ENCODE measurements at regions not wholly inside any gene's neighbourhood (a gene's known extent, or its start where the extent isn't known, plus 50 kb on each side); places are given as distances from the start of the nearest gene placed in this dataset.
"Not testable (repeated sequence)": the region's sequence is repeated elsewhere in the genome, so short reads cannot be mapped to it uniquely, and the experiment has no call there.

DNA sequence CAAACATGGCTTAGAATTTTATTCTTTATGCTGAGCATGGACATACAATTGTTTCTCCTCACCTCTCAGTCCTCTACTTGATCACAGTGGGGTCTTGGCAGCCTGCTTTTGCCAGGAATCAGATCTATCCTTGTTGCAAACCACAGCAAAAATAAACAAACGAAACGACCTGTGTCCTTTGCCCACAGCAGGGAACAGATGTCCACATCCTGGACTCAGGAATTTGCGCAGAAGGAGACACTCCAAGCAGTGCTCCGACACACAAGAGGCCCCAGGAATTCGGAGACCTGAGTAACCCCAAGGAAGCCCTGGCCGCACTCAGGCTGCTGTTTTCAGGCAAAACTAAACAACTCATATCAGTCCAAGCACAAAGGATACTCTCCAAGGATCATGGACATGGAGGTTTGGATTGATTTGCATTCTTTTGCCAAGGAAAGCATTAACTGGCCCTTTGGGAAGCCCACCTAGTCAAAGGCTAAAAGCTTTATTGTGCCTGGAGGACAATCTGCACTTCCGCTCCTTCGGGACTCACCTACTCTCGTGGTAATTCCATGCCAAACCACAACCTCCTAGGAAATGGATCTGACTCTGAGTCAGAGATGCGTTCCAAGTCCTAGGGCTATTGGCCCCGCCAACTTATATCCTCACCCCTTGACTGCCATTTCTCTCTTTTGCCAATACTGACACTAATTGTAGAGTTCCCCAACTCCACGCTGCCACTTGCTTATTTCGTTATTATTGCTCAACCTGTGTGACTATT is 271.1 kb upstream of the CDH11 start:
- no peak for DNase-seq (ENCODE audit: low read depth, low spot score)

DNA sequence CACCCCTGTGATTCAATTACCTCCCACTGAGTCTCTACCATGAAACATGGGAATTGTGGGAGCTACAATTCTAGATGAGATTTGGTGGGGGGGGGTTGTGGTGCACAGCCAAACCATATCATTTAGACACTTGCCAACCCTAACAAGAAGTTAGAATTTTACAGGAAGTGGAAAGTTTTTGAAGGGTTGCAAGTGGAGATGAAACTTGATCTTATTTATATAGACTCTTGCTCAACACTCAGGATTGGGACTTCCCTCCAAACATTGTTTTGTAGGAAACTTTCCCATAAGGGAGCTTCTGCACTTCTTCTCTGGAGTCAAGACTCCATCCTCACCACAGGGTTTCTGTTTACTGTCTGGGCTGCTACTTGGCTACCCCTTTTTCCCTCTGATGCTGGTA is 266.7 kb upstream of the CDH11 start:
- DNase-seq (ENCODE audit: low read depth, low spot score): no peak

- DNase-seq (ENCODE audit: low read depth, low spot score): no peak
These were observed 264.8 kb upstream of the CDH11 start for GRCh38 chr16:65386672-65387071.

- DNase-seq (ENCODE audit: low read depth, low spot score): no peak
These were observed 262.6 kb upstream of the CDH11 start for GRCh38 chr16:65384441-65384840.

DNA sequence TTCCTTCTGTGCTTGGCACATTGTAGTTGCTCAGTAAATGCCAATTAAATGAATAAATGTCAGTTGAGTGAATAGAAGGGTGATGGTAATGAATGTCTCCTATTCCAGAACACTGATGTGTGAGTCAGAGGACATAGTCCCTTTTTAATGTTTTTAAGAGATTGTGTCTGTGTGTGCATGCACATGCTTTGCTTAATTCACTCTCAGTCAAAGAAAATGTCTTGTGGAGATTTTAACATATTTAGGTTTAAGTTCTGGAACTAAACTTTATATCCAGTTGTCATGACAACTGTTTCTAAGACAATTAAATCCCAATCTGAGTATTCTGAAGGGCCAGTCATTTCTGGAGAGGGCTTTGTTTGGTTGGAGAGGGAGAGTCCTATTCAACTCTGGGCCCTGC is 255.3 kb upstream of the CDH11 start:
- no peak for DNase-seq (ENCODE audit: low read depth, low spot score)

DNA sequence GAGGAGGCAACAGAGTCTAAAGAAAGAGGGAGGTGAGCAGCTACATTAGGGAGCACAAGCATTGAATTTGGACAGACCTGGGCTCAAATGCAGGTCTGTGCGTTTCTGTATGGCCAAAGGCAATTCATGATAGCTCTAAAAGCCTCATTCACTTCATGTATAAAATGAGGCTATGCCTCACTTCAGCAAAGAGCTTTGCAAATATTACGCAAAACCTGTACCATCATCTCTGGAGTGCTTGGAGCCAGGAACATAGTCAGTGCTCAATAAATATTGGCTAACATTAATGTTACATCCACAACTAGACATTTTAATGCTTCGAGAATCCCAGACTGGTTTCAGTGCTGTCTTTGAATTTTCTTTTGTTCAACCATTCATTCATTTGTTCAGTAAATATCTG is 254.7 kb upstream of the CDH11 start:
- DNase-seq (ENCODE audit: low read depth, low spot score): no peak

DNA sequence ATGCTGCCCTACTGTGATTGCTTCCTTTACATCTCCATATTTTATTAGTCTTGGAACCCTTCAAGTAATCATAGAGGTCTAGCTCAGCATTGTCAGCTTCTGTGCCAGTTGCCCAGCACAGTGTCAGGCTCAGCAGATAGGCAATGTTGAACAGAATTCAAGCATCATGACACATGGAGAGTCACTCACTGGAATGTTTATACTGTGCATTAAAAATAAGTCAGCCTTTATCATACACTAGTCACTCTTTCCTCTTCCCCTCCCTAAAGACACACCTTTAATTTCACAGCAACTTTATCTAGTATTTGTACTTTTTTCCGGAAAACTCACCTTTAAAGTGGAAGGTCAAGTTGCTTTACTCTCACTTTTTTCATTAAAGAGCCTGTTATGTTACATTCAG is 253.8 kb upstream of the CDH11 start:
- DNase-seq (ENCODE audit: low read depth, low spot score): no peak

GRCh38 chr16:65373097-65373496 is 251.2 kb upstream of the CDH11 start:
- no peak for DNase-seq (ENCODE audit: low read depth, low spot score)

DNA sequence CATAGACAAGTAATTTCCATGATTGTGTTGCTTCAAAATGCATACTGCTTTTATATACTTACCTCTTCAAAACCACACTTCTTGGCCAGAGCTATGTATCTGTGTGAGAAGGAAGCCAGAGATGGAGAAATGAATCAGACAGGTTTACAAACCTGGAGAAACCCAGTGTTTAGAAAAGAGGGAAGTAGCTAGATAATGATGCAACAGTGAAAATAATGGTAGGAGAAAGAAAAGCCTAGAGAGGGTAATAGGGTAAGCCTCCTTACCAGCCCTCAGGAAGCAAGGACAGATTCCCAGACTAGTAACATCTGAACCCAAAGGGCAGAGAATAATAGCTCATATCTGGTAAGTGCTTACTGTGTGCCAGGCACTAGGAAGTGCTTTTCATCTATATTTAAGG is 250.3 kb upstream of the CDH11 start:
- DNase-seq (ENCODE audit: low read depth, low spot score): no peak

- no peak for DNase-seq (ENCODE audit: low read depth, low spot score)
These were observed 244.2 kb upstream of the CDH11 start for GRCh38 chr16:65365732-65366715.

- not testable (repeated sequence) for DNase-seq (ENCODE audit: low read depth, low spot score)
These were observed 234.9 kb upstream of the CDH11 start for GRCh38 chr16:65356721-65357120.

GRCh38 chr16:65355706-65356105 is 233.8 kb upstream of the CDH11 start:
- no peak for DNase-seq (ENCODE audit: low read depth, low spot score)

DNA sequence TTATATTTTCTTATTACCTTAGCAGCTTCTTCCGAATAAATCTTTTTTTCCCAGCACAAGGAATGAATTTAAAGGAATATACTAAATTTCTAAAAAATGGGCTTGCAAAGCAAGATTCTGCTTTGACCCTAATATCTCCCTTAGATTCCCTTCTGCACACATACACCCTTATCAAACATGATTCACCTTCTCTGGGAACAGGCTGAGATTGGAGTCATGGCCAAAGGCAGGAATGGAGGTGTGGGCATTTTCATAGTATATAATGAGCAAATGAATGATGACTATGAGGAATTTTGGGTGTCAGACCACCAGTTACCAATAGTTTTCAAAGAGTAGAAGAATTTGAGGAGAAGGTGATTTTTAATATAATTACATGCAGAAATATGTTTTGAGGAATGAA is 231.3 kb upstream of the CDH11 start:
- no peak for DNase-seq (ENCODE audit: low read depth, low spot score)

GRCh38 chr16:65349626-65350025 is 227.8 kb upstream of the CDH11 start:
- DNase-seq (ENCODE audit: low read depth, low spot score): no peak

- no peak for DNase-seq (ENCODE audit: low read depth, low spot score)
These were observed 221.7 kb upstream of the CDH11 start for GRCh38 chr16:65343556-65343955.

DNA sequence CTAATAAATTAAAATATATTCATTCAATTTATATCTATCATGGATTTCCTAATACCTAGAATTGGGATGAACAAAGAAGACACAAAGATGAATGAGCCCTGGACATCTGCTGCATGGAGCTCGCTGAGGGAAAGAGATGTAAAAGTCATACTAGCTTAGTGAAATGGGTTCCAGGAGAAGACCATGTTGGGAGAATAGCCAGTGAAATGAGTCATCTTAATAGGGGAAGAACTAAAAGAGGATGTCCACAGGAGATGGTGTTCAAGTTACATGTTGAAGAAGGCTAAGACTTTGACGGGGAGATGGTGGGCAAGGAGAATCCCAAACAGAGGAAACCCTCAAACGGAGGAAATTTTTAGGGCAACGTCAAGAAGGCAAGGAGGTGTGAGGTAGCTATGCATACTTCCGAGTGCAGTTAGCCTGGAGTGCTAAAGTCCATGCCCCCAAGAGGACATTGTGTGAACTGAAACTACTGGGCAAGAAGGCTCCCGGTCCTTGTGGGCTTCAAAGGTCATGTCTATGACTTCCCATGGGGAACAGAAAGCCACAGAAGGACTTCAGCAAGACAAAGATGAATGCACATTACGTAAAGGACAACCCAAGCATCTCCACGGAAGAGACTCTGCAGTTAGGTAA is 220.5 kb upstream of the CDH11 start:
- DNase-seq (ENCODE audit: low read depth, low spot score): no peak

- no peak for DNase-seq (ENCODE audit: low read depth, low spot score)
These were observed 217.2 kb upstream of the CDH11 start for GRCh38 chr16:65339062-65339461.

DNA sequence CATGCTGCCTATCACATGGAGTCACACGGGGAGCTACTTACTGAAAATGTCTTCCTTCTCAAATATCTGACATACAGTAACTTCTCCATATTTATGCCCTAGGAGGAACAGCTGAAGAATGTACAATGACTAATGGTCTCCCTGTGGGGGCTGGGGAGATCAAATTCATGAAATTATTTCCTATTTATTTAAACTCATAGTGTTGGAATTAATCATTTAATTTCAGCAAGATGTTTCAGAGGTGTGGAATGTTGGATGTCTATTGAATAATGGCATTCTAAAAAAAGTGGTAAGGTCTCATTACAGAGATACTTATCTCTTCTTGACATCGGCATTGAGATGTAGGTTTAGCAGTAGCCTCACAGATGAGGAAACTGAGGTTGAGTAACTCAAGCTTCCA is 214.3 kb upstream of the CDH11 start:
- DNase-seq (ENCODE audit: low read depth, low spot score): no peak

DNA sequence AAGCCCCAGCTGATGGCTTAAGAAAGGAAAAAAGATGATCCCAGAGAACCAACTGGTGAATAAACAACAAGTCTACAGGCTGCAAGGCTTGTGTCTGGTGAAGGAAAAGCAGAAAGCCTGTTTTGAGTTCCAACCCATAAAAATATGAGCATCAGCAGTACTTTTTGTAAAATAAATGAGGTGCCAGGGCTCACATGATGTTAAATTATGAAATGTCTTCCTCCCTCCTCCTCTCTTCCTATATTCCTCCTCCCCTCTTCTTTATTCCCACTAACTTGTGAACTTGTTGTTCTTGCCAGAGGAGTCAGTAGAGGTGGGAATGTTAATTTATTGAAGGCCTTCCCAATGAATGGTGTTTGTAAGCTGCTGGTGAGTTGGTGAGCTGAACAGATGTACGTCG is 212.2 kb upstream of the CDH11 start:
- no peak for DNase-seq (ENCODE audit: low read depth, low spot score)

DNA sequence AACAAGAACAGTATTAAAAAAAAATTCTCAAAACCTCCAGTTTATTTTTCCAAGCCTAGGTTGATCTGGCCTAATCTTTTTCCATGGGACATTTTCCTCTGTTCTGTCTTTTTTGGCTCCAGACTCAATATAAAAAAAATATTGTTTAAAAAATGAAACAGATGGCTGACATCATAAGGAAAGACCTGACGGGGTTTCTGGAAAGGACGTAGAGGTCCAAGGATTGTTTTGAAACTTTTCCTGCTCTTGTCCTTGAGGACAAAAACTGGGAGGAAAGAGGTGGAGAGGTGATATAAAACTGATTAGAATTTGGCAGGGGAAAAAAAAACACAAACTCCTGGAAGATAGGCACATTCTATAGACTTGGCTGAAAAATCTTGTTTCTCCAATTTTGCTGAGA is 211.4 kb upstream of the CDH11 start:
- DNase-seq (ENCODE audit: low read depth, low spot score): no peak

- DNase-seq (ENCODE audit: low read depth, low spot score): no peak
These were observed 205.5 kb upstream of the CDH11 start for GRCh38 chr16:65327346-65327745.

- DNase-seq (ENCODE audit: low read depth, low spot score): no peak
These were observed 201.9 kb upstream of the CDH11 start for GRCh38 chr16:65323655-65324237.

Data from iPS DF 19.7 (cell line).